ENCODE measurements at regions not wholly inside any gene's neighbourhood (a gene's known extent, or its start where the extent isn't known, plus 50 kb on each side); places are given as distances from the start of the nearest gene placed in this dataset.
"Not testable (repeated sequence)": the region's sequence is repeated elsewhere in the genome, so short reads cannot be mapped to it uniquely, and the experiment has no call there.

- DNase-seq (ENCODE audit: insufficient read length, low spot score) (no peak), FAIRE-seq (no peak)
- TF ChIP-seq TAF1 (IDR thresholded peaks at IDR 0.05; ENCODE audit: low read depth, low read length) (no peak), POU2F2 (IDR thresholded peaks at IDR 0.05; ENCODE audit: low read depth, low read length) (no peak), SPI1 (IDR thresholded peaks at IDR 0.05; ENCODE audit: low read depth, low read length) (no peak), PAX5 (IDR thresholded peaks at IDR 0.05; ENCODE audit: insufficient read depth, low read length, severe bottlenecking) (no peak), POLR2AphosphoS5 (IDR thresholded peaks at IDR 0.05; ENCODE audit: low read depth, low read length) (no peak), POLR2A (IDR thresholded peaks at IDR 0.05; ENCODE audit: low read depth, low read length) (no peak)
These were observed 147.4 kb upstream of the BCHE start for GRCh38 chr3:165984589-165984988.

GRCh38 chr3:165983284-165983683 is 146.1 kb upstream of the BCHE start:
- FAIRE-seq (no peak), DNase-seq (ENCODE audit: insufficient read length, low spot score) (no peak)
- TF ChIP-seq POLR2AphosphoS5 (IDR thresholded peaks at IDR 0.05; ENCODE audit: low read depth, low read length) (no peak), PAX5 (IDR thresholded peaks at IDR 0.05; ENCODE audit: insufficient read depth, low read length, severe bottlenecking) (no peak), SPI1 (IDR thresholded peaks at IDR 0.05; ENCODE audit: low read depth, low read length) (no peak), POLR2A (IDR thresholded peaks at IDR 0.05; ENCODE audit: low read depth, low read length) (no peak)

- TF ChIP-seq POLR2AphosphoS5 (IDR thresholded peaks at IDR 0.05; ENCODE audit: low read depth, low read length) (no peak), TAF1 (IDR thresholded peaks at IDR 0.05; ENCODE audit: low read depth, low read length) (no peak), POU2F2 (IDR thresholded peaks at IDR 0.05; ENCODE audit: low read depth, low read length) (no peak), PAX5 (IDR thresholded peaks at IDR 0.05; ENCODE audit: insufficient read depth, low read length, severe bottlenecking) (no peak), POLR2A (IDR thresholded peaks at IDR 0.05; ENCODE audit: low read depth, low read length) (no peak), SPI1 (IDR thresholded peaks at IDR 0.05; ENCODE audit: low read depth, low read length) (no peak)
- no peak for FAIRE-seq
- no peak for DNase-seq (ENCODE audit: insufficient read length, low spot score)
These were observed 144.1 kb upstream of the BCHE start for GRCh38 chr3:165981318-165981717.

- FAIRE-seq; DNase-seq (ENCODE audit: insufficient read length, low spot score): not testable (repeated sequence)
These were observed 123.6 kb upstream of the BCHE start for GRCh38 chr3:165960825-165961224.

- DNase-seq (ENCODE audit: insufficient read length, low spot score) (no peak), FAIRE-seq (no peak)
- TF ChIP-seq POLR2AphosphoS5 (IDR thresholded peaks at IDR 0.05; ENCODE audit: low read depth, low read length) (no peak), POLR2A (IDR thresholded peaks at IDR 0.05; ENCODE audit: low read depth, low read length) (no peak), PAX5 (IDR thresholded peaks at IDR 0.05; ENCODE audit: insufficient read depth, low read length, severe bottlenecking) (no peak), SPI1 (IDR thresholded peaks at IDR 0.05; ENCODE audit: low read depth, low read length) (no peak), POU2F2 (IDR thresholded peaks at IDR 0.05; ENCODE audit: low read depth, low read length) (no peak), TAF1 (IDR thresholded peaks at IDR 0.05; ENCODE audit: low read depth, low read length) (no peak)
These were observed 116.9 kb upstream of the BCHE start for GRCh38 chr3:165954171-165954570.

GRCh38 chr3:165946360-165946759 is 109.1 kb upstream of the BCHE start:
- FAIRE-seq (no peak), DNase-seq (ENCODE audit: insufficient read length, low spot score) (no peak)
- TF ChIP-seq TAF1 (IDR thresholded peaks at IDR 0.05; ENCODE audit: low read depth, low read length) (no peak), POLR2AphosphoS5 (IDR thresholded peaks at IDR 0.05; ENCODE audit: low read depth, low read length) (no peak), PAX5 (IDR thresholded peaks at IDR 0.05; ENCODE audit: insufficient read depth, low read length, severe bottlenecking) (no peak), POLR2A (IDR thresholded peaks at IDR 0.05; ENCODE audit: low read depth, low read length) (no peak), SPI1 (IDR thresholded peaks at IDR 0.05; ENCODE audit: low read depth, low read length) (no peak), POU2F2 (IDR thresholded peaks at IDR 0.05; ENCODE audit: low read depth, low read length) (no peak)

- TF ChIP-seq POLR2AphosphoS5 (IDR thresholded peaks at IDR 0.05; ENCODE audit: low read depth, low read length) (no peak), POLR2A (IDR thresholded peaks at IDR 0.05; ENCODE audit: low read depth, low read length) (no peak), TAF1 (IDR thresholded peaks at IDR 0.05; ENCODE audit: low read depth, low read length) (no peak), PAX5 (IDR thresholded peaks at IDR 0.05; ENCODE audit: insufficient read depth, low read length, severe bottlenecking) (no peak), POU2F2 (IDR thresholded peaks at IDR 0.05; ENCODE audit: low read depth, low read length) (no peak), SPI1 (IDR thresholded peaks at IDR 0.05; ENCODE audit: low read depth, low read length) (no peak)
- DNase-seq (ENCODE audit: insufficient read length, low spot score) (no peak), FAIRE-seq (no peak)
These were observed 101.8 kb upstream of the BCHE start for GRCh38 chr3:165938986-165939540.

- not testable (repeated sequence) for FAIRE-seq; DNase-seq (ENCODE audit: insufficient read length, low spot score)
These were observed 98.9 kb upstream of the BCHE start for GRCh38 chr3:165936081-165936480.

GRCh38 chr3:165924301-165924791 is 87.1 kb upstream of the BCHE start:
- DNase-seq (ENCODE audit: insufficient read length, low spot score); FAIRE-seq: not testable (repeated sequence)

GRCh38 chr3:165920984-165921383 is 83.8 kb upstream of the BCHE start:
- TF ChIP-seq PAX5 (IDR thresholded peaks at IDR 0.05; ENCODE audit: insufficient read depth, low read length, severe bottlenecking) (no peak), POLR2A (IDR thresholded peaks at IDR 0.05; ENCODE audit: low read depth, low read length) (no peak), POU2F2 (IDR thresholded peaks at IDR 0.05; ENCODE audit: low read depth, low read length) (no peak), TAF1 (IDR thresholded peaks at IDR 0.05; ENCODE audit: low read depth, low read length) (no peak), SPI1 (IDR thresholded peaks at IDR 0.05; ENCODE audit: low read depth, low read length) (no peak), POLR2AphosphoS5 (IDR thresholded peaks at IDR 0.05; ENCODE audit: low read depth, low read length) (no peak)
- DNase-seq (ENCODE audit: insufficient read length, low spot score) (no peak), FAIRE-seq (no peak)

- FAIRE-seq = no peak
- DNase-seq (ENCODE audit: insufficient read length, low spot score) = no peak
- TF ChIP-seq POLR2AphosphoS5 (IDR thresholded peaks at IDR 0.05; ENCODE audit: low read depth, low read length) (no peak), PAX5 (IDR thresholded peaks at IDR 0.05; ENCODE audit: insufficient read depth, low read length, severe bottlenecking) (no peak), TAF1 (IDR thresholded peaks at IDR 0.05; ENCODE audit: low read depth, low read length) (no peak), POLR2A (IDR thresholded peaks at IDR 0.05; ENCODE audit: low read depth, low read length) (no peak)
These were observed 82.1 kb upstream of the BCHE start for GRCh38 chr3:165919284-165919683.
